SW 1271 (cell line): ENCODE measurements at regions not wholly inside any gene's neighbourhood (a gene's known extent, or its start where the extent isn't known, plus 50 kb on each side); places are given as distances from the start of the nearest gene placed in this dataset.

Experiments used
- DNase-seq, 2 experiments: peaks; one replicate each; lab custom pipeline; 2025; lab: John Stamatoyannopoulos, UW

DNA sequence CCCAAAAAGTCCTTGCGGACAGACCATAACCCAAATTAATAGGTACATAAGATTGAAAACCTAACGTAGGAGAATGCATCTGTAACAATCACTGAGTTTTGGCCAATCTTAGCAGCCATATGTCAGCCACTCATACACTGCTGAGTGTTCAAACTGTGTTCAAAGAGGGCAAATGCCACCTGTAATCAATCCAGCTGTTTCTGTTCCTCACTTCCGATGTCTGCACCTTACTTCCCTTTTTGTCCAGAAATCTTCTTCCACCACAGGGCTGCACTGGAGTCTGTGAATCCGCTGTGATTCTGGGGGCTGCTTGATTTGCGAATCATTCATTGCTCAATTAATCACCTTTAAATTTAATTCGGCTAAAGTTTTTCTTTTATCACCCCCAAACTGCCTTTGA lies 263.9 kb downstream of the ICE1 start:
- DNase-seq = no peak

- no peak for DNase-seq
Observed at GRCh38 chr5:5685737-5686136, 263.3 kb downstream of the ICE1 start.

GRCh38 chr5:5683174-5683573 lies 260.7 kb downstream of the ICE1 start:
- DNase-seq = no peak

- no peak for DNase-seq
Observed at GRCh38 chr5:5678909-5679308, 256.4 kb downstream of the ICE1 start.

- DNase-seq = no peak
Observed at GRCh38 chr5:5677738-5678137, 255.3 kb downstream of the ICE1 start.

- no peak for DNase-seq
Observed at GRCh38 chr5:5676218-5676617, 253.7 kb downstream of the ICE1 start.

GRCh38 chr5:5675511-5675910 lies 253.0 kb downstream of the ICE1 start:
- DNase-seq = no peak

GRCh38 chr5:5671823-5672222 lies 249.3 kb downstream of the ICE1 start:
- DNase-seq = no peak

DNA sequence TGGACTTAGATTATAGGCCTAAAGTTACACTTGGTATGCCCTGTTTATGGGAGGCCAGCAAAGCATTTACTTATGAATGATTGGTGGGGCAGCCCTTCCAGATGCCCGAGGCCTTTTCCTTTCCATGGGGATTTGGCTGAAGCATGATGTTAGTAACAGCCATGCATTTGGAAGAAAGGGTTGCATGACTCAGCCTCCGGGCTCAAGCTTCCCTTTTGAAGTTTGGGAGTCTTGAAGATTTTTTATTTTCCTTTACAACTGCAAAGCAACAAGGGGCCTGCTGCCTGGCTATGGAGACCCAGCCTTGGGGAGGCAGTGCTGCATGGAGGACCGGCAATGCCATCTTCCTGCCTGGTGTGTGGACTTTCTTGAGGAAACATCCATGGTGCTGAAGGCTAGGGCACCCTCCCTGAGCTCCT lies 244.7 kb downstream of the ICE1 start:
- DNase-seq = no peak

DNA sequence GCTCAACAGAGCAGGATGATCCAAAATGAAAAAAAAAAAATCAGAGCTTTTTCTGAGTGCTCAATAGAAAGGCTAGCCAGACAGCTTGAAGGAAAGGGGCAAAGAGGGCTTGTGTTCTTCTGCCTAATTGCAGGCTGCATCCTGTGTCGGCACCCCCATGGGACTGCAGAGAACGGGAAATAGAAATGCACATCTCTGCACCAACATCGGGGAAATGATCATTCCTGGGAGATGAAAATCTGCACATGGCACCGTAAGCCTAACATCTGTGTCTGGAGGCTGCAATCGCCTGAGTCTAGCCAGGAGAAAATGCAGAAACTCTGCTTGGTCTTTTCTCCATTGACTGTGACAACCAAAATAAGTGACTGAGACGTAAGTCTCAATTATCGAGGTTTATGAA lies 243.9 kb downstream of the ICE1 start:
- no peak for DNase-seq

- DNase-seq = no peak
Observed at GRCh38 chr5:5666076-5666365, 243.5 kb downstream of the ICE1 start.

DNA sequence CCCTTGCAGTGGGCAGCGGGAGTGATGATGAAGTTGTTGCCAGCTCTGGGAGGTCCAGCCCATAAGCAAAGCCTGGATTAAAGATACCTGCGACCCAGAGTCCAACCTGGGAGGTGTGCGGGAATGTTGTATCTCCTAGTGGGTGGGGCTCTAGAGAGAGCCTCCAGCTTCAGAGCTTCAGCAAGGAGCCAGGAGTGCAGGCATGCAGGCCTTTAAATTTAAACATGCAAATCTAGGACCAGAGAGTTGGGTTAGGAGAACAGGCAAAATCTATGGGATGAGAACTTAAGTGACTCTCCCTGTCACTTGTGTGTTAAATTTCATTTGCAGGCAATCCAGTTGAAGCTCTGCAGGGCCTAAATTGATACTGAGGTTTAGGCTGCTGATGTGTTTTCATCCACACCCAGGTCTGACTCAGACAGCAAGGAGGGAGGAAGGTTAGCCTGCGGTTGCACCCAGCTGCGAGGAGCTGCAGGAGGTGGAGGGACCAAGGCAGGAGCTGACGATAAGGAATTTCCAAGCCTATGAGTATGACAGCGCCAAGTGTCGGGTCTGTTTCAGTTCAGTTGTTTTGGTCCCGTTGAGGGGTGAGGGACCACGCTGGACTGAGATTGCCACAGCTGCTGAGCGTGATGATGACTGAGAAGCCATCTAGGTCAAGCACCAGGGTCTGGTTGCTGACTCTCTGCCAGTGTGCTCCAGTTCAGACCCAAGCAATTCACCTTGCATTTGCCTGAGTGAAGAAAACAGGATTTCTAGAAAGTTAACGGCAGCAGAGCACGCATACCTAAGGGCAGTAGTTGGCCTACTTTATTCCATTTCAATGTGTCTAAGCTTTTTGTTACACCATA lies 243.0 kb downstream of the ICE1 start:
- peak in 1 of 2 experiments; percentile 11 for DNase-seq

DNA sequence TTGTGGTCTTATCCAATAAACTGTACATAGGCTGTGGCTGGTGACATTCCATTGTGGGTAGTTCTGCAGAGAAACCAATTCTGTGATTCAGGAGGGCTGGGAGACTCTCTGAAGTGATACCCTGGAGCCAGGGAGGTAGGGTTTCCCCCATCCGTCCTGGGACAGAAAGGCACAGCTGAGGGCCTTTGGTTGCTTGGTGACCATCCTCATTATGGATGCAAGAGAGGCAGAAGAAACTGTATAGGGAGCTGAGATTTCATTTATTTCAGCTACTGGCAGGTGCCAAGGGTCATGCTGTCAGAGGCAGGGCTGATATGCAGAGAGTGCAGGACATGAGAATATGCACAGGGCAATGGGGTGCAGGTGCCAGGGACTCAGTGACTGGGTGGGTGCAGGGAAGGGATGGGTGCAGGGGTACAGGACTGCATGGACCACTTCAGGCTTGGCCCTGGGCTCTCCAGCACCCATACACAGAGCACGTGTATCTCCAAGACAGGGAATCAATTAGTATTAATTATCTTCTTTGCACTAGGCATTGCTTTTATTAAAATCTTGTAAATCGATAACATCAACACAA lies 236.5 kb downstream of the ICE1 start:
- no peak for DNase-seq

DNA sequence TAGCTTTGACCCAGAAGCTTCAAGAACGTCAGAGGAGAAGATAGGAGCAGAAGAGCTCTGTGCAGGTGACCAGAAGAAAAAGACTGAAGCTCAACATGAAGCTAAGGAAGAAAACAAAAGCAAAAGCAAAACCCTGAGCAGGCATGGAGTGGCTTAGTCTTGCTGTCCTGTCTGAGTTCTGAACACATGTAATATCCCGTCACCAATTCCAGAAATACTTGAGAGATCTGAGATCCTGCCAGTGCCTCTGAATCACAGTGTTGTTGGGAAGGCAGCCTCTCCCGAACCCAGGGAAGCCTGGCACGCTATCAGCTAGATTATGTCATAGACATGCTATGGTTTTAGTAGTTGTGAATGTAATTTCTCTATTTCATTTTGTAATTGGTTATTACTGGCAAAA lies 235.7 kb downstream of the ICE1 start:
- peak in 1 of 2 experiments; percentile 5 for DNase-seq

- DNase-seq = no peak
Observed at GRCh38 chr5:5652181-5652580, 229.7 kb downstream of the ICE1 start.

DNA sequence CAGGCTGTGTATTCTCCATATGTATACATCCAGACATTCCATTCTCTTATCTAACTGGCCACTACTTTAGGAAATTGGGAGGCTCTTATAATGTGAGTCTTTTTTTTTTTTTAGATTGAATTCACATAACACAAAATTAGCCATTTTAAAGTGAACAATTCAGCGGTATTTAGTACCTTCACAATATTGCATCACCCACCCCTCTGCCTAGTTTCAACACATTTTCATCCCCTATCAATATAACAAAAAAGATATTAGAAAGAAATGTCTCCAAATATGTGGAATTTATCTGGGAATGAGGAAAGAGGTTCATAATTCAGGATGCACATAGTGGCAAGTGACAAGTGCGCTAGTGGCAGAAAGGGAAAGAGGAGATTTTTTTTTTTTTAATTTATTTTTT lies 228.5 kb downstream of the ICE1 start:
- DNase-seq = no peak

GRCh38 chr5:5650242-5650641 lies 227.8 kb downstream of the ICE1 start:
- DNase-seq = no peak

DNA sequence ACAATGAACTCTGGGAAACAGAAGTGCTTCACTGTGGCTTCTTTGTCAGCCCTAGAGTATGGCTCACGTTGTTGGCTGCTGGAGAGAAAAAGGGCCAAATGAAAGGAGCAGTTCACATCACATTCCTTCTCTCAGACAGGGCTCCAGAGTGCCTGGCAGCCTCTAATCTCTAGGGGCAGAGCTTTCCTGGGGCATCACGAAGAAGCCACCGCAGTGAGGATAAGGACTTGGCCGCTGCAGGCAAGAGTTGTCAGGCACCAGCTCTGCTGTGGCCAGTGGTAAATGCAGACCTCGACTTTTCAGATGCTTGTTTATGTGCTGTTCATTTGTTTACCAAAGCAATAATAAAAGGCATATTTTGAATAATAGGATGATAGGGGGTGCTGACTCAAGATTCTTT lies 227.2 kb downstream of the ICE1 start:
- no peak for DNase-seq

- no peak for DNase-seq
Observed at GRCh38 chr5:5648694-5649093, 226.2 kb downstream of the ICE1 start.

DNA sequence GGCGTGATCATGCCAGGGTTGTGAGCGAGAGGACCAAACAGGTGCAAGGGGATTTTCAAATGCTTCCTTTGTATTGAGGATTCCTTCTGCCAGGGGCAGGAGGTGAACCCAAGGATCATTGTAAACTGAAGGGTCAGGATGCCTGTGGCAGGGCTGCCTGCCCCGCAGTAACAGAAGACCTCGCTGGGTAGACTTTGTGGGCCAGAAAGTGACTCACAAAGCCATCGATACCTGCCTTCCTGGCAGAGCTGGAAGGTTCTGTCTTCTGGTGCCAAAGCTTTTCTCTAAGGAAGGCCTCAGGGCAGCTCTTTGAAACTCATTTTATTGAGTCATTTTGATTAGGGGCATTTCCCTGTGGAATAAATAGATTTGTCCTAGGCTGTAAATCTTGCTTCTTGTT lies 223.4 kb downstream of the ICE1 start:
- no peak for DNase-seq

DNA sequence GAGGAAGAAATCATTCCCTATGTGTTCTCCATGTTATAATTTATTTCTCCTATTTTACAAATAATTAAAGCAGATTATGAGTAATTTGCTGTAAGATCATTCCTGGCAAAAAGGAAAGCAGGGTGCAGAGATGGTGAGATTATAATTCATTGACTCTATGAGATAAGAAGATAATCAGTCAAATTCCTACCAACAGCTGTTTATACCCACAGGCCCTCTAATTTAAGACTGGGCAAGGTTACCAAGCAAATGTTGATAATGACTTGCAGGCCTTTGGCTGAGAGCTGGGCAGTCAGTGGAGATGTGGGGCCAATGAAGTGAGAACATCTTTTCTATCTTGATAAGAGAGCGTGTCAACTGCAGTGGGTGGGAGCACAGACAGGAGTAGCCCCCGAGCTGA lies 222.7 kb downstream of the ICE1 start:
- DNase-seq = no peak

GRCh38 chr5:5644249-5644648 lies 221.8 kb downstream of the ICE1 start:
- no peak for DNase-seq

DNA sequence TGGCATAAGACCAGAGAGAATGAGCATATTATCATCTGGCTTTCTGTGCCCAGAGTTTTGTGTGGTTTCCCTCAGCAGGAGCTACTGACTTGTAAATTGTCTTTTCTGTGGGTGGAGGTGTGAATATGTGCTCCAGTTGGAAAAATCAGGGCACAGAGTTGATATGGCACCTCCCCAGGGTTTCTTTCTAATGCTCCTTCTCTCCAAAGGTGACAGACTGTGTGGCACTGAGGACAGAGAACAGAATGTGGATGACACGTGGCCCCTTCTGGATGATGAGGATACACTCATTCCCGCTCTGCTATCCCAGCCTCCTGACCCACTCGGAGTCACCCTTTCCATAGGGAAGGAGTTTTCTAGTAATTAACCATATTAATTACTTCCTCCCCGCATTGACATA lies 221.0 kb downstream of the ICE1 start:
- DNase-seq = no peak

- DNase-seq = no peak
Observed at GRCh38 chr5:5638211-5638610, 215.7 kb downstream of the ICE1 start.
